ENCODE measurements at regions not wholly inside any gene's neighbourhood (a gene's known extent, or its start where the extent isn't known, plus 50 kb on each side); places are given as distances from the start of the nearest gene placed in this dataset.

DNA sequence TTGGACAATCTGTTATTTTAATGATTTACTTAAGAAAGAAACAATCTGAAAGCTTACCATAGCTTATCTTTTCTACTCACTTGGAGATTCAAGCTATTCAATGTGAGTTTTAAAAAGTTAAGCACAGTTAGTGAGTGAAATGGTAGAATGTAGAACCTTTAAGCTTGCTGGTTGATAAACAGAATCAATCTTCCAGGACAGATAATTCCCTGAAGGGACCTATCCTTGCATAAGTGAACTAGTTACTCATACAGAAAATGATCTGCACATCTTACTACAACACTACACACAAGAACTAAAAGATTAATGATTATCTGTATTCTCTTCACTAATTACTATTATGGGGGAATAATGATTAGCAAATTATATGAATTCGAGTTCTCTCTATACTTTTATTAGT lies 165.6 kb downstream of the PALM2AKAP2 start:
- no peak for DNase-seq (ENCODE audit: low read depth)

DNA sequence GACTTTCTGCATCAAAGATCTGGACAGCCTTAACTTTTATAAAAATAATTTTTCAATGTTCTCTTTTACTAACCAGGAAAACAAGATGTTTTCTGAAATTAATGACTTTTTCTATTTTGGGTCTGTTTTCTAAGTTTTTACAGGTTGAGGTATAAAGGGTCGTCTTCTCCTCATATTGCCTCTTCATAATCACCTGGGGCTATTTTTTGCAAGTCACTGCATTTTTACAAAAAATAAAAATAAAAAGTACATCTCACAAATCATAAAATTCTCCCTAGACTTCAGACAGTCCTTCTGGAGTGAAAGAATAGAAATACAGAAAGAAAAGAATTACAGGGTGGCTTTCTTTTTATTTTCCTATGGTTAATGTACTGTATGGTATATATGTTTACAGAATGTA lies 168.5 kb downstream of the PALM2AKAP2 start:
- no peak for DNase-seq (ENCODE audit: low read depth)

DNA sequence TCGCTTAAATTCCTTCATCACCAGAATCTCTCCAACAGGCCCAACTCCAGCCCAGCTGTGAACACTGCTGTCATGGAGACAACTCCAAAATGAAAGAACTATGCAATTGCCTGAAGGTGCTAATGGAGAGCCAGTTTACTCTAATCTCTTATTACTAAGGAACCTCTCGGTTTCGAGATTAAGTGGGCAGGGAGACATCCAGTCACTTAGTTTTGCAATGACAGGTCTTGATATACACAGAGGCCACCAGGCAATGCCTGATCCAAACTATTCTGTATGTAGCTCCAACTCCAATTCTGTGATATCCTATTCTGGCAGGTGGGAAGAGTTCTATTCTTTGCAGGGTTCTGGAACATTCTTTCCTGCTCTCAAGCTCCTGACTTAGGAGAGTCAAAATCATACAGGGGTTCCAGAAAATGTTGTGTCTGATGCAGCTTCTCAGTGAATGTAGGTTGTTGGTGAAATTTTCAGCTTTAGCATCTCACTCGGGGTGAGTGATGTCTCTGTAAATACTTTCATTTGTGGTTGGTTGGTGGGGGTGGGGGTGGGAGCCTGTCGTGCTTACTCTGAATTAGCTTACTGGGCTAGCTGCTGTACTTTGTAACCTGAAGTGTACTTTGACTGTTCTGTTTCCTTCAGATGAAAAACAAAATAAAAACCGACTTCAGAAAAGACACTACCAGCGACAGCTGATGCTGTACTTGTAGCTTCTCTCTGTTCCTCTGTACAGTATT lies 170.9 kb downstream of the PALM2AKAP2 start:
- no peak for DNase-seq (ENCODE audit: low read depth)

- no peak for DNase-seq (ENCODE audit: low read depth)
Measured at GRCh38 chr9:109953300-109953699, 173.3 kb downstream of the PALM2AKAP2 start.

GRCh38 chr9:109953813-109954497 lies 174.0 kb downstream of the PALM2AKAP2 start:
- DNase-seq (ENCODE audit: low read depth): no peak

GRCh38 chr9:109956717-109957440 lies 176.9 kb downstream of the PALM2AKAP2 start:
- DNase-seq (ENCODE audit: low read depth): no peak

GRCh38 chr9:109959679-109960078 lies 179.7 kb downstream of the PALM2AKAP2 start:
- DNase-seq (ENCODE audit: low read depth): no peak

DNA sequence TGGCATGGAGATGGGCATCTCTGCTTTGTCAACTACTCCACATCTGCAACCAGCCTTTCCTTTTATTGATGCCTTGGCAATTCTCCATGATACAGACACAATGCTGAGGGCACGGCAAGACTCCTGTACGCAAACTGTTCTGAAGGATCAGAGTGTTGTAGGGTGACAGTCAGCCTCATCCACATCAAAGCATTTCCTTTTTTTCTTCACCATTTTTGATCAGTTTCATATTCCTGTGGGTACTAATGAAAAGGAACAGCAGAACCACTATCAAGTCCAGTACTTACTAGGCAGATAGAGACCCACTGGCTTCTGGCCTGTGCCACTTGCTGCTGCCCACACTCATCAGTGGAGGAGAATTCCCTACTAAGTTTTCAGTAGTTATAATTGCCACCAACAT lies 181.6 kb downstream of the PALM2AKAP2 start:
- no peak for DNase-seq (ENCODE audit: low read depth)

GRCh38 chr9:109962215-109962614 lies 182.2 kb downstream of the PALM2AKAP2 start:
- no peak for DNase-seq (ENCODE audit: low read depth)

DNA sequence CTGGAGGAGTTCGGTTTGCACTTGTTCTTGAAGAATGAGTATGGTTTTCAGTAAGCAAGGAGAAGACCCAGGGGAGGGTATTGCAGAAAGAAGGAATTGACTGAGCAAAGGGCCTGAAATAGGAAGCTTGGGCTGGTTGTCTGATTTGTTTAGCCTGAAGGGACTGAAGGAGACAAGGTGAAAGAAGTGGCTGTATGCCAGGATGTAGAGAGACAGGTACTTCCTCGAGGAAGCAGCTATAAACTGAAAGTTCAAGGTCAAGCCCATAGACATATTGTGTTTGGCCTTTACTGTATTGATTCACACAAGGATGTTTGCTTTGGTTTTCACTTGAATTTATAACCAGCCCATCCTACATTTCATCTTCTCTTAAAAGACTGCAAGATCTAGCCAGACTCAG lies 183.1 kb downstream of the PALM2AKAP2 start:
- no peak for DNase-seq (ENCODE audit: low read depth)

DNA sequence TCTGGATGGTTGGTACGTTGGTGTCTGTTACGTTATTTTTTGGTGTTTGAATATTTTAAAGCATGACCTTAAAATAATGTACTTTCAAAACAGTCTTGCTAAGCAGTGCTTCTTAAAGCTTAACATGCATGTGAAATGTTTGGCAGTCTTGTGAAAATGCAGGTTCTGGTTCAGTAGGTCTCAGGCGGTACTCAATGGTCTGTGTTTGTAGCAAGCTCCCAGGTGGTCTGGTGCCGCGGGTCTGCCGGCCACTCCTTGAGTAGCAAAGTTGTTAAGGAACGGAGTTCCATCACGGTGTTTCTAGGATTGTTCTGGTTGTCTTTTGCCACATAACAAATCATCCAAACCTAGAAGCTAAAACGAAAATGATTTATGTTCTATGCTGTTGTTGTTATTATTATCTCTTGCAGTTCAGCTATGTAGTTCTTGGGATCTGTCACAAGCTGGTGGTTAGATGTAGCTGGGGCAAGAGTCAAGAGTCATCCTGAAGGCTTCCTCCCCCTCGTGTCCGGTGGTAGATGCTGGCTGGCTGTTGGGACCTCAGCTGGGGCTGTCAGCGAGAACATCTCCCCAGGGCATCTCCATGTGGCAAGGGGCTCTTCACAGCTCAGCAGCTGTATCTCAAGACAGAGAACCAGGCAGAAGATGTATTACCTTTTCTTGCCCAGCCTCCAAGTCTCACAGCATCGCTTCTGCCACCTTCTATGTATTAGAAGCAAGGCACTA lies 186.8 kb downstream of the PALM2AKAP2 start:
- no peak for DNase-seq (ENCODE audit: low read depth)

- no peak for DNase-seq (ENCODE audit: low read depth)
Measured at GRCh38 chr9:109967651-109968642, 187.9 kb downstream of the PALM2AKAP2 start.

GRCh38 chr9:109969011-109969410 lies 189.0 kb downstream of the PALM2AKAP2 start:
- no peak for DNase-seq (ENCODE audit: low read depth)

DNA sequence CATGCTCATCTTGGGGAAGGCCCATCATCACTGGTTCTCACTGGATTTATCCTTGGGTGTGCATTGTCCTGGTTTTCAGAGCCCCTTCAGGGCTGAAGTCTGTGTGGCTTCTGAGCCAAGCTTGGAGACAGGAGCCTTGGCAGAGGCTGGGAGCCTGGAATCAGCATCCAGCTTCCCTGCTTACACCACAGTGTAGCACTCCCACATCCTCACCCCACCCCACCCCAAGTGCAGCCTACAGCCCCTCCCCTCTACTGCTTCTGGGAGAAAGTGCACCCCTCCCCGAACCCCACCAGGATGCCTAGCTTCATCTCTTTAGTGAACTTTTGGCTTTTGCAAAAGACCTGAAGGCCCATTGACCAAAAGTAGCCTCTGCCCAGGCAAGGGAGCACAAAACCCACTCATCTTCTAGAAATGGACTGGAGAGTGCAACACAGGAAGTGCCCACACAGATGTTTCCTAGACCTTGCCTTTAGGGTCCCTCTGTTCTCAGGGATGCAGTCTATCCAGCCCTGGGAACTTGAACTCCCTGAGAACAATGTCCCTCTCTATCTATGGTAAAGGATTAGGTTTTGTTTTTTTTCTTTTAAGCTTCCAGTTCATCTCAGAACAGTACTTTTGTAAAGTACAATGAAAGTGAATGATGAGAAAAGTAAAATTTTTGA lies 189.7 kb downstream of the PALM2AKAP2 start:
- DNase-seq (ENCODE audit: low read depth): no peak

GRCh38 chr9:109971226-109971625 lies 191.2 kb downstream of the PALM2AKAP2 start:
- DNase-seq (ENCODE audit: low read depth): no peak

GRCh38 chr9:109972026-109972882 lies 192.3 kb downstream of the PALM2AKAP2 start:
- no peak for DNase-seq (ENCODE audit: low read depth)

DNA sequence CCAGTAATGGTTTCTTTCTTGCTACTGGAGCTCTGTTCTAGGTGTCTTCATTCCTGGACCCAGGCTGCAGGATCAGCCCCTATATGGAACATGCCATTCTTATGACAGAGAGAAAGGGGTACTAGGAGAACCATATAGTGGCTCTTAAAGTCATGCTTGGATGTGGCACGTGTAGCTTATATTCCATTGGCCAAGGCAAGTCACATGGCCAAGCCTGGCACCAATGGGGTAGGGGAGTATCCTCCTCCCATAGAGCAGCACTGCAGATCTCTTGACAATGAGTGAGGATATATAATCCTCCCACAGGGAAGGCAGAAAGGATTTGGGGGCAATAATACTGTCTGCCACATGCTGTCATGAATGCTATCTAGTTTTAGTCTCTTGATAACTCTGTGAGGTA lies 193.3 kb downstream of the PALM2AKAP2 start:
- DNase-seq (ENCODE audit: low read depth): no peak

GRCh38 chr9:109974143-109974917 lies 194.3 kb downstream of the PALM2AKAP2 start:
- DNase-seq (ENCODE audit: low read depth): no peak

GRCh38 chr9:109974918-109975276 lies 194.9 kb downstream of the PALM2AKAP2 start:
- DNase-seq (ENCODE audit: low read depth): no peak
